NCI-H446 treated with DMSO at 0.1 percent for 48 hours (cell line): ENCODE measurements at regions not wholly inside any gene's neighbourhood (a gene's known extent, or its start where the extent isn't known, plus 50 kb on each side); places are given as distances from the start of the nearest gene placed in this dataset.

ENCODE experiments used
- DNase-seq: peaks from one replicate; lab custom pipeline; 2025; lab: John Stamatoyannopoulos, UW

GRCh38 chr6:84417260-84417659, 189.8 kb upstream of the CEP162 start:
- no peak for DNase-seq

DNA sequence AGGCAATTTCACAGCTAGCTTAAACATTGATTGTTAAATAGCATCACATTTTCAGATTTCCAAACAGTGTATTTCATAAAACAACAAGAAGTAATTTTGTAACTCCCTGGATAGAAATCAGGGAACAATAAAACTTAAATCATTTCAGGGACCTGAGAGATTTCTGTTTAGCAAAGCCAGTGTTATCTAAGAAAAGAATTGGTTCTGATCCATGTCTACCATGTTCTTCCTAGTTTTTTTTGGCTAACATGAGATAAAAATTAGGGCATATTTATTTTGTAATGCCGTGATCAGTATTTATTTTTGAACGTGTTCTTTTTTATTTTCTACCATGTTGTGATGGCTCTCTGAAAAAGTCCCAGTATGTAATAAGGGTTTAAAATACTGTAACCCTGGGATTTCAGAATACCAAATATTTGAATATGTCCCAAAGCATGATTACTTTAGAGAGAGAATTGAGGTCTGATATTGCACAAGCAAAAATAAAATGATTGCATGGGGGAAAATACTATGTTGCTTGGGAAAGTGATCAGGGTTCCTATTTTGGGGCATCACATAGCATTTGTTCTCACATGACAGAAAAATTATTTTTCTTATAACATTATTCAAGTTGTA, 188.7 kb upstream of the CEP162 start:
- no peak for DNase-seq

- DNase-seq: no peak
Measured at GRCh38 chr6:84415517-84415916, 188.1 kb upstream of the CEP162 start.

DNA sequence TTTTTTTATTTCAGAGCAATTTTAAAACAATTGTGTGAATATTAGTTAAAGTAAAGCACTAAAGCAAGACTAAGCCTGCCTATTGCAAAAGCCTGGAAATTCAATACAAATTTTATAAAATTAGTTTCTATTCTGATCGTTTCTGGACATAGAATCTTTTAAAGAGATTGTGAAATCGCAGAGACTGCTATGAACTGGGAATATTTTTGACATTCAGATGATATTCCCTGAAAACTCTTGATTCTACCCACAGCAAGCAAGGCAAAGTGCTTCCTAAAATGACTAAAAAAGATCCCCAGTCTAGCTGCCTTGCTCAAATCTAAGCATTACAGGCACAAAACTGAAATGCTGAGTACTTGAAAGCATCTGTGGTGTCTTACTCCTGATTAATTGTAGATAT, 187.6 kb upstream of the CEP162 start:
- no peak for DNase-seq

- no peak for DNase-seq
Measured at GRCh38 chr6:84414531-84414930, 187.1 kb upstream of the CEP162 start.

- no peak for DNase-seq
Measured at GRCh38 chr6:84411060-84411629, 183.7 kb upstream of the CEP162 start.

- no peak for DNase-seq
Measured at GRCh38 chr6:84409911-84410310, 182.5 kb upstream of the CEP162 start.

DNA sequence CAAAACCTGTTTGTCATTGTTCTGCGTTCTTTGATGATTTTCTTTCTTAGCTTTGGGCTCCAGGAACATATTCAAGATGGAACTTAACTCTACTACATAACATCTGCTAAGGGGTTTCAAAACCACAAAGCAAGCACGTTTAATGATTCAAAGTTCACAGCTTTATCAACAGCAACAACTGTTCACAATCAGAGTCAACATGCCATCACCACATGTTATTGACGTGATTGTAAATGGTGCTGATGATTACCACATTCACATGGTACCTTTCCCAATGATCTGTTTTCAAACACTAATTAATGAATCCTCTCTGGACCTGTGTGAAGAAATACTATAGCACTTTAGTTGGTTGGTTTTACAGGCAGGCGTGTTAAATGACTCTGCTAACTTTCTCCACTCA, 180.6 kb upstream of the CEP162 start:
- DNase-seq: no peak

DNA sequence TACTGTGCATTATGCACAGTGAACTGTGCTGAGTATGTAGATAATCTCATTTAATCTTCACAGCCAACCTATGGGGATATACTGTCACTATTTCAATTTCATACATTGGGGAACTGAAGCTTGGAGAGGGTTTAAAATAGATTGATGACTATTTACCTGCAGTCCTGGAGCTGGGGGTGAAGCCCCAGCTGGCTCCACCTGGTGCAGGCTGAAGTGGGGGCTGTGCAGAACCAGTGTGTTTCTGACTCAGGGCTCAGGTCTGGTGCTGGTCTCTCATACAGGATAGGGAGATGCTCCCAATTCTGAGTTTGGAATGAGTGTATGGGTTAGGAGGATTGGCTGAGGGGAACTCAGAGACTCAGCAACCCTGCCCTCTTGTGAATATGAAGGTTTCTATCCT, 176.1 kb upstream of the CEP162 start:
- DNase-seq: no peak

- DNase-seq: no peak
Measured at GRCh38 chr6:84399003-84399402, 171.6 kb upstream of the CEP162 start.

DNA sequence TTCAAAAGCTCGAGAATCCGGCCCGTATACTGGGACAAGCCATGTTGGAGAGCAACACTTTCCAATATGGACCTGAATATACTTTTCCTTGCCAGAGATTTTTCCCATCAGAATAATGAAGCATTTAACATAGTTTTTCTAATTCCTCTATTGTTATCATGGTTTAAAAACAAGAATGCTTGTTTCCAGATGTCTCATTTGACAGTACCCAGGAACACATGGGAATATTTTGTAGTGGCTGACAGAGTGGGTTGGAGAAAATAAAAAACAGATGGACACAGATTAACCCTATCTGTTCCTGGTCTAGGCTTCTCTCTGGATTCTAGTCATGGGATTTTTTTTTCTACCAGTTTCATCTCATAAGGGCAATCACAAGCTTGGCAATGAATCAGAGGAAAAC, 164.8 kb upstream of the CEP162 start:
- no peak for DNase-seq

DNA sequence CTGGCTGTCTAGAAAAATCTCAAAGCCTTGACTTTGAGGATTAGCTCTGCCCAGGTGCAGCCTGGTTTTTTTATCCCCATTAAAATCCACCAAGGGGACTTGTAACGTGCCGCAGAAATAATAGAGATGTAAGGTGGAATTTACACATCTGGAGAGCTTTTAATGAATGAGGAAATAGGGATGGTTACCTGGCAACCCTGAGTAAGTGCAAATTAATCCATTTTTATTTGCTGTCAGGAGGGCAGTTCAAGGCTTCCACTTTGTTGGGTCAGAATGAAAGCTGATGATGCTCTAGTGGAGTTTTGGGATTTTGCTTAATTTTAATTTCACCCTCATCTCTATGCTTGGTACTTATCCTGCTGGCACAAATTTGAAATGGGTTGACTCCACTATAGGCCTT, 163.4 kb upstream of the CEP162 start:
- no peak for DNase-seq

DNA sequence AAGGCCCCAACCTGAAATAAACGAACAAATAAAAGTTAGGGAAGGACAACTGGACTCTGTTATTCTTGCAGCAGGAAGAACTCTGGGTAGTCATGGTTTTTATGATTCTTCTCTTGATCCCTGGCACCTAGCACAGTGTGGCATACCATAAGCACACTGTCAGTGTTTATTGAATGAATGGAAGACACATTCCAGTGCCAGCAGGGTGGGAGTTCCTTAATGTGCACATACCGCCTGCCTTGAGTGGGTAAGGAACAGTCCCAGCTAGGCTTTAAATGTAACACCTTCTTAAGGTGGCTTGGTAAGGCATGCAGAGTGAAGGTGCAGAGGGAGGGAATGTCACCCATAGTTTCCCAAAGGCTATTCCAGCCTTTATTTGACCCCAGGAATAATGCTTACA, 162.9 kb upstream of the CEP162 start:
- no peak for DNase-seq

DNA sequence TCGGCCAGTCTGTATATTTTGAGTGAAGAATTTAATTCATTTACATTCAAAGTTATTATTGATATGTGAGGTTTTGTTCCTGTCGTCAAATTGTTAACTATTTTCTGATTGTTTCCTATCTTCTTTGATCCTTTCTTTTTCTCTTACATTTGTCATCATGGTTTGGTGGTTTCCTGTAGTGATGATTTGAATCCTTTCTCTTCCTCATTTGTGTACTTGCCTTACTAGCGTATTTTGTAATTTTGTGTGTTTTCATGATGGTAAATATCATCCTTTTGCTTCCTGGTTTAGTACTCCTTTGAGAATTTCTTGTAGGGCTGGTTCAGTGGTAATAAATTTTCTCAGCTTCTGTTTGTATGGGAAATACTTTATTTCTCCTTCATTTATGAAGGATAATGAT, 151.7 kb upstream of the CEP162 start:
- no peak for DNase-seq

DNA sequence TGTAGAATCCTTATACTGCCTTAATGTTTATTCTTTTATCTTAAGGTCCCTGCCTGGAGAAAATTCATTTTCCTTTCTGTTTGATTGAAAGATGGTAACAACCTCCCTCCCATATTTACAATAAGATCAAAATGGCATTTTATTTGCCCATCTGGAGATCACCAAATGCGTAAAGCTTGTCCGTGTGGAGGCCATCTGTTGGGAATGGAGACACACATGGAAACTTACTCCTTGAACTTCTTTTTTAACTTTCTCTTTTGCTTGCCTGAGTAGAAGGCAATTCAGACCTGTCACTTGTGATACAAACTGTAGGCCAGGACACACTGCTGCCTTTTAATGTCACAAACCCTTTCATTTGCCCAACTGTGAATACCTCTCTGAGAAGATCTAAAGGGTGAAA, 144.8 kb upstream of the CEP162 start:
- no peak for DNase-seq

- no peak for DNase-seq
Measured at GRCh38 chr6:84371681-84372080, 144.2 kb upstream of the CEP162 start.

DNA sequence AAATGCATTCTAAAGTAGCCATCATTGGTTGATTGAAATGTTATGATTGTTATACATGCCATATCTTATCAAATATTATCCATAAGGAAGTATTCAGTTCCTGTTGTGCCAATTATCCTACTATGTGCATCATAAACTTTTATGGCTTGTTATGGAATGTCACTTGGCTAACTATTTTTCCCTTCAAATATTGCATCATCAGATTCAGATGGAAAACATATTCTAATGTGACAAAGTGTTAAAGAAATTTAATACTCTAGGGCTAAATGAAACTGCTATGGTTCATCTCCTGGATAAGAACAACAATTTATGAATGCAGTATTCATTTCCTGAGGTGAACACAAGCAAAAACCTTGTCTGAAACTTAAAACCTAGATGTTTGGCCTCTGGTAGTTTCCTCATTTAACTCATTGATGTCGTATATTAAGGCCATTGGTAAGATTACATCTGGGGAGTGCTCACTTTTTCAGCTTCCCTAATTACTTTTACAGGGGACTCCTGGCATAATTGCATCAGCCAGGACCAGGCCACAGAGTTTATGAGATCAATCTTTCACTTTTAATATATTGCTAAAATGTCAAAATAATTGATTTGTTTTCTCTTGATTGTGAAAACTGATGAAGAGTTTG, 134.9 kb upstream of the CEP162 start:
- no peak for DNase-seq

DNA sequence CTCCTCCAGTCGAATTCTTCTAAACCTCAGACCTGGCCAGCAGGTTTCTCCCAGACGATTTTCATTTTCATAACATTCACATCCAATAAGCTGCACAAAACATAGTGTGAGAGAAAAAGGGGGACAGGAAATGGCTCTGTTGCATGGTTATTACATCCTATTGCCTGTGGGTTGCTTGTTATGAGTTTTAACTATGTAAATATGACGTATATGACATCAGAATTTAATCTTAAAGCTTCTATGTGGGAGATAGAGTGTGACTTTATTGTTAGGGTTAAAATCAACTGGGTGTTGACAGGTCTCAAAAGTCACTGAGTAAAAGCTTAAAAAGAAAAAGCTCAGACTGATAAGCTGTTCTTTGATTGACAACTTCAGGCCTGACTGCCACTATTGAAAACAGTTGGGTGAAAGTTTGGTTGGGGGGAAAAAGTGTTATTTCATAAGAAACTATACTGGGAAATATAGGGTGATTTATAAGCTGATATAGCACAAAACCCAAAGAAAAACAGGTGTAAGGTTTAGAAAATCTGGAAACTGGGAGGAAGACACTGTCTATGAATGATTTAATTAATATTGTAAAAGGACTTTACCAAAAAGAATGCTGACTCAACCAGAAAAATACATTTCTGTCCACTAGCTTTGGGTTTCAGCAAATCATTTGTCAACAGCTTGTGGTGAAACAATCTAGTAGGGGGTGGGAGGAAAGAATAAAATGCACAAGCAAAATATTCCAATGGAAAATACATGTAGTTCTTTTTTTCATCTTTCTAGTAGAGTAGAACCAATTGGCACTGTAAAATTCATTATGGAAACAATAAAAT, 134.1 kb upstream of the CEP162 start:
- DNase-seq: no peak

DNA sequence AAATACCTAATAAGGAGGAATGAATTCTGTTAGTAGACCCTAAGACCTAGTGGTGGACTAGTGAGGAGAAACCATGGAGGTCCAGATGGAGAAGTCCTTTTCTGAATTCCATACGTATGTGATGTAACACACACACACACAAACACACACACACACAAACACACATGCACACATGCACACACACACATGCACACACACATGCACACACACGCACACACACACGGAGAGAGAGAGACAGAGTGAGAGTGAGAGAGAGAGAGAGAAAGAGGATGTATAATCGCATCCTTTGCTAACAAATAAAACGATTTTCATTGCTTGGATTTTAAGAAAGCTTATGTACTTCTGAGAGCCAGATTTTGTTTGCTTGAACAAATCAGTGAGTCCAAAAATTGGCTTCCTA, 132.6 kb upstream of the CEP162 start:
- no peak for DNase-seq

DNA sequence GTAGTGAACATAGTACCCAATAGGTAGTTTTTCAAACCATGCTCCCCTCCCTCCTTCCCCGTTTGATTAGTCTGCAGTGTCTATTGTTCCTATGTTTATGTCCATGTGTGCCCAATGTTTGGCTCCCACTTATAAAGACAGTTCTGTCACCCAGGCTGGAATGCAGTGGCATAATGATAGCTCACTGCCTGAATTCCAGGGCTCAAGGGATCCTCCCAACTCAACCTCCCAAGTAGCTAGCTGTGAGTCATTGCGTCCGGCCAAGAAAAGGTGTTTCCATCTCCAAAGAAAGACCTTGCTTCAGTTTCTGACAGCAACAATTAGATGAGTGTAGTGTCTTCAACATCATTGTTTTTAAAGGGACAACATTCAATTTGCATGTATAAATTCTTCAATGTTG, 131.1 kb upstream of the CEP162 start:
- no peak for DNase-seq

DNA sequence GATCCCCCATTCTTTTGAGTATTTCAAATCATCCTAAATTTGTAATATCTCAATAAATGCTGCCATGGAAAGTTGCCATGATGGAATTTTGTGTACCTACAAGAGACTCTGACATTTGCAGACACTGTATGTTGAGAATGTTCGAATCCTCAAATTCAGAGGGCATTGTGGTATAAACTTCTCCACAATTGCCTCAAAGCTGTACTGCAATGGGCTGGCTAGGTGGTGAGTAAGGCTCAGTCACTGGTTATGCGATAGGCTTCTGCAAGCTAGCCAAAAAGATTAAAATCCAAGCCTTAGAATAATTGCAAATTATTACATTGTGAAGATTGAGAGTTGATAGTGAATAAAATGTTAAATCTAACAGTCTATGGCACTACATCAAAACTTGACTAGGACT, 130.2 kb upstream of the CEP162 start:
- DNase-seq: no peak

DNA sequence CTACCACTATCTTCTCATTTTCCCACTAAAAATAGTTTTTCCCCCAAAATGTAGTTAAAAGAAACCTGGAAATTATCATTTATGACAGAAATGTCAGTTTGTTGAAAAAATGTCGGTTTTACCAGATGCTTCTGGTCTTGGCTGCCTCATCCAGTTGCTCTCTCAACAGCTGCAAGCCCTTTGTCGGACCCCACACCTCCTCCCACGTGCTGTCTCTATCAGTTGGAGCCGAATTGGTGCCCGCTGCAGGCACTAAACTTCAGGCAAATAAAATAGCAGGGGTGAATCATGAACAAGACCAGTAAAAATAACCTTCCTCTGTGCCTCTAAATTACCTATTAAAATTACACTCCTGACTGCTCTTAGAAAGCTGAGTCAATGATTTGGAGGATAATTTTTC, 129.5 kb upstream of the CEP162 start:
- DNase-seq: no peak
